WTC11 (cell line): ENCODE measurements at regions not wholly inside any gene's neighbourhood (a gene's known extent, or its start where the extent isn't known, plus 50 kb on each side); places are given as distances from the start of the nearest gene placed in this dataset.

ENCODE experiments used
- ATAC-seq: fragments of 200-7000 bp; cut with Tn5 transposase; 2 replicates; pipeline ENCODE4 v1.10.0; 2021; ENCODE audit warnings: mild to moderate bottlenecking, moderate library complexity
- CTCF ChIA-PET: fragments of 300-600 bp; sonication (Branson Sonifier 250); formaldehyde crosslinking; loops from one replicate; lab custom pipeline; 2021; ENCODE audit warnings: antibody characterized with exemption; lab: Charles Lee
- POLR2A ChIA-PET: fragments of 350-600 bp; sonication (Branson Sonifier 250); formaldehyde crosslinking; loops from one replicate; lab custom pipeline; 2021; ENCODE audit warnings: antibody characterized with exemption; lab: Charles Lee
- DNase-seq: peaks from one replicate; pipeline ENCODE4 v3.0.0; 2021; ENCODE audit warnings: low spot score
- H3K27ac Mint-ChIP-seq: 2 replicates; pipeline ENCODE4 v1.8.0; 2021; ENCODE audit warnings: mixed read lengths
- H3K27me3 Mint-ChIP-seq: 2 replicates; pipeline ENCODE4 v1.8.0; 2021; ENCODE audit warnings: low read depth, mild to moderate bottlenecking, moderate library complexity, mixed read lengths
- H3K36me3 Mint-ChIP-seq: 2 replicates; pipeline ENCODE4 v1.8.0; 2021; ENCODE audit warnings: mixed read lengths
- H3K4me1 Mint-ChIP-seq: 2 replicates; pipeline ENCODE4 v1.8.0; 2022; ENCODE audit warnings: mixed read lengths
- H3K4me3 Mint-ChIP-seq: 2 replicates; pipeline ENCODE4 v1.8.0; 2021; ENCODE audit warnings: mild to moderate bottlenecking, moderate library complexity, mixed read lengths
- H3K9me3 Mint-ChIP-seq: 2 replicates; pipeline ENCODE4 v1.8.0; 2021; ENCODE audit warnings: mixed read lengths
- ATF2 ChIP-seq: sonication (generic); formaldehyde crosslinking; IDR thresholded peaks from 2 replicates; pipeline ENCODE4 v1.8.1; 2022; ENCODE audit warnings: low read depth, missing genetic modification reagents, borderline replicate concordance
- CDX4 ChIP-seq: fragments of 250-450 bp; sonication (Bioruptor Pico); IDR thresholded peaks from 2 replicates; pipeline ENCODE4 v1.9.0; 2021; ENCODE audit warnings: moderate library complexity, mild to moderate bottlenecking, inconsistent platforms, borderline replicate concordance
- CREM ChIP-seq: sonication (generic); formaldehyde crosslinking; IDR thresholded peaks from 2 replicates; pipeline ENCODE4 v1.8.1; 2022; ENCODE audit warnings: mild to moderate bottlenecking, missing genetic modification reagents, moderate library complexity
- CTCF ChIP-seq: fragments of 200-600 bp; IDR thresholded peaks from 2 replicates; pipeline ENCODE4 v1.8.0; 2022; ENCODE audit warnings: antibody characterized with exemption
- E2F5 ChIP-seq: sonication (generic); formaldehyde crosslinking; IDR thresholded peaks from 2 replicates; pipeline ENCODE4 v1.8.1; 2022; ENCODE audit warnings: mild to moderate bottlenecking, moderate library complexity, missing genetic modification reagents
- EMX1 ChIP-seq: fragments of 250-450 bp; sonication (Bioruptor Pico); IDR thresholded peaks from 2 replicates; pipeline ENCODE4 v1.8.0; 2021; ENCODE audit warnings: mild to moderate bottlenecking
- FOXP4 ChIP-seq: sonication (generic); formaldehyde crosslinking; IDR thresholded peaks from 2 replicates; pipeline ENCODE4 v1.8.0; 2022; ENCODE audit warnings: mild to moderate bottlenecking, missing genetic modification reagents
- KAT7 ChIP-seq: sonication (generic); formaldehyde crosslinking; IDR thresholded peaks from 2 replicates; pipeline ENCODE4 v1.8.1; 2023; ENCODE audit warnings: missing genetic modification reagents, mild to moderate bottlenecking, borderline replicate concordance
- MXD4 ChIP-seq: fragments of 250-450 bp; sonication (Bioruptor Pico); IDR thresholded peaks from 2 replicates; pipeline ENCODE4 v1.8.0; 2021; ENCODE audit warnings: mild to moderate bottlenecking, moderate library complexity, borderline replicate concordance
- MYBL2 ChIP-seq: sonication (generic); formaldehyde crosslinking; IDR thresholded peaks from 2 replicates; pipeline ENCODE4 v1.8.1; 2023; ENCODE audit warnings: mild to moderate bottlenecking, moderate library complexity, missing genetic modification reagents
- NFYB ChIP-seq: sonication (generic); formaldehyde crosslinking; conservative IDR thresholded peaks from 2 replicates; pipeline ENCODE4 v1.8.0; 2022; ENCODE audit warnings: low read depth, missing genetic modification reagents
- NR1H2 ChIP-seq: sonication (generic); formaldehyde crosslinking; IDR thresholded peaks from 2 replicates; pipeline ENCODE4 v1.9.0; 2021; ENCODE audit warnings: mild to moderate bottlenecking, moderate library complexity, missing genetic modification reagents
- USF2 ChIP-seq: sonication (generic); formaldehyde crosslinking; IDR thresholded peaks from 2 replicates; pipeline ENCODE4 v1.8.1; 2023; ENCODE audit warnings: mild to moderate bottlenecking, missing genetic modification reagents, moderate library complexity
- ZMAT4 ChIP-seq: fragments of 250-450 bp; sonication (Bioruptor Pico); IDR thresholded peaks from 2 replicates; pipeline ENCODE4 v1.9.0; 2021; ENCODE audit warnings: mild to moderate bottlenecking
- ZNF317 ChIP-seq: sonication (generic); formaldehyde crosslinking; IDR thresholded peaks from 2 replicates; pipeline ENCODE4 v1.8.1; 2023; ENCODE audit warnings: low read depth, mild to moderate bottlenecking, moderate library complexity, missing genetic modification reagents, borderline replicate concordance
- ZNF512 ChIP-seq: sonication (generic); formaldehyde crosslinking; IDR thresholded peaks from 2 replicates; pipeline ENCODE4 v1.8.1; 2022; ENCODE audit warnings: missing genetic modification reagents, borderline replicate concordance

GRCh38 chr2:106572541-106573450 is 85.6 kb downstream of the CD8B2 start:
- Mint-ChIP-seq H3K27ac (no peak overlapping the region), H3K36me3 (no peaks in the 10 kb centered on the region), H3K4me3 (no peak overlapping the region)
- POLR2A ChIA-PET, result interaction anchor here (1.6 kb wide), 1 partner anchor 12 kb away, joined by 6 read pairs; no protein-coding TSS in a partner anchor
- CTCF ChIA-PET, result interaction anchor here (1.0 to 3.7 kb wide), 4 partner anchors 10 to 14 kb away, joined by 3 to 35 read pairs (median 8); no protein-coding TSS in a partner anchor
- DNase-seq, result peak; percentile 58
- TF ChIP-seq MXD4 (CRISPR knock-in tag), result no peak
- TF ChIP-seq CTCF, result peak; percentile 63
- TF ChIP-seq ZNF317, result peak; percentile 71
- TF ChIP-seq CDX4 (CRISPR knock-in tag), result no peak
- TF ChIP-seq NFYB (CRISPR knock-in tag), result no peak
- TF ChIP-seq, all 79 proteins: peak for 2
- peaks cover 12% of the 10 kb centered on the region for H3K4me1 Mint-ChIP-seq
- H3K27me3 Mint-ChIP-seq, result no peaks in the 10 kb centered on the region; the same call in 1 of the 2 replicates
- peak; percentile 47; the same call in 1 of the 2 replicates for ATAC-seq
- no peaks in the 10 kb centered on the region for H3K9me3 Mint-ChIP-seq

GRCh38 chr2:106573773-106574172 is 86.6 kb downstream of the CD8B2 start:
- DNase-seq (no peak), ATAC-seq (no peak)
- POLR2A ChIA-PET, result no interaction called here
- H3K27me3 Mint-ChIP-seq, result no peaks in the 10 kb centered on the region; the same call in 1 of the 2 replicates
- no peak overlapping the region for H3K27ac Mint-ChIP-seq
- CTCF ChIA-PET, result interaction anchor here (0.6 to 3.7 kb wide), 3 partner anchors 11 to 502 kb away, joined by 3 to 35 read pairs (median 8); no protein-coding TSS in a partner anchor
- peaks cover 12% of the 10 kb centered on the region for H3K4me1 Mint-ChIP-seq
- no peak overlapping the region for H3K4me3 Mint-ChIP-seq
- H3K9me3 Mint-ChIP-seq, result no peaks in the 10 kb centered on the region
- H3K36me3 Mint-ChIP-seq, result no peaks in the 10 kb centered on the region
- TF ChIP-seq EMX1 (CRISPR knock-in tag) (no peak), E2F5 (CRISPR knock-in tag) (no peak), USF2 (CRISPR knock-in tag) (no peak), FOXP4 (CRISPR knock-in tag) (no peak), NR1H2 (CRISPR knock-in tag) (no peak), ZMAT4 (CRISPR knock-in tag) (no peak), ATF2 (no peak), ZNF512 (no peak), MYBL2 (no peak), CREM (CRISPR knock-in tag) (no peak), KAT7 (CRISPR knock-in tag) (no peak)
